ENCODE measurements at regions not wholly inside any gene's neighbourhood (a gene's known extent, or its start where the extent isn't known, plus 50 kb on each side); places are given as distances from the start of the nearest gene placed in this dataset.

DNA sequence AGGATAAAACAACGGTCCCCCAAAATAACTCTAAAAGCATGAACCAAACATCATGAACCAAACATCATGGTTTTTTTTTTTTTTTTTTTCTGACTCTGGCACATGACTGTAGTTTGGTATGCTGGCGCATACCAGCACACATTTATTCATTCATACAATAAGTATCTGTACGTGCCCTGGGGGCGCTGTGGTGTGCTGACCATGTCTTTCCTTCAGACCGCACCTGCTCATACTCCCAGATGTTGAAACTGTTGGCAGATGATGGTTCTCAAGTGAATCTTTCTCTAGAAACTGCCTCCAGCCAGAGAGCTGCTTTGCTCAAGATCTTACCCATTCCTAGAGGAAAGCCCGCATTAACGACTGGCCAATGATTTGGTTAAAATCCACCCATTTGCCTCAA, 114.7 kb upstream of the ANKRD30A start:
- TF ChIP-seq EP300 (IDR thresholded peaks at IDR 0.05; ENCODE audit: borderline replicate concordance), result no peak
- TF ChIP-seq, protein P1, sequence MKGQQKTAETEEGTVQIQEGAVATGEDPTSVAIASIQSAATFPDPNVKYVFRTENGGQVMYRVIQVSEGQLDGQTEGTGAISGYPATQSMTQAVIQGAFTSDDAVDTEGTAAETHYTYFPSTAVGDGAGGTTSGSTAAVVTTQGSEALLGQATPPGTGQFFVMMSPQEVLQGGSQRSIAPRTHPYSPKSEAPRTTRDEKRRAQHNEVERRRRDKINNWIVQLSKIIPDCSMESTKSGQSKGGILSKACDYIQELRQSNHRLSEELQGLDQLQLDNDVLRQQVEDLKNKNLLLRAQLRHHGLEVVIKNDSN (IDR thresholded peaks at IDR 0.05), result no peak
- no peak for TF ChIP-seq CEBPB (IDR thresholded peaks at IDR 0.05)
- no peak for TF ChIP-seq CREB1 (IDR thresholded peaks at IDR 0.05; ENCODE audit: low read depth)
- TF ChIP-seq, protein P2, sequence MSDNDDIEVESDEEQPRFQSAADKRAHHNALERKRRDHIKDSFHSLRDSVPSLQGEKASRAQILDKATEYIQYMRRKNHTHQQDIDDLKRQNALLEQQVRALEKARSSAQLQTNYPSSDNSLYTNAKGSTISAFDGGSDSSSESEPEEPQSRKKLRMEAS (IDR thresholded peaks at IDR 0.05), result no peak
- TF ChIP-seq NFIC (IDR thresholded peaks at IDR 0.05), result no peak
- TF ChIP-seq, protein P3, sequence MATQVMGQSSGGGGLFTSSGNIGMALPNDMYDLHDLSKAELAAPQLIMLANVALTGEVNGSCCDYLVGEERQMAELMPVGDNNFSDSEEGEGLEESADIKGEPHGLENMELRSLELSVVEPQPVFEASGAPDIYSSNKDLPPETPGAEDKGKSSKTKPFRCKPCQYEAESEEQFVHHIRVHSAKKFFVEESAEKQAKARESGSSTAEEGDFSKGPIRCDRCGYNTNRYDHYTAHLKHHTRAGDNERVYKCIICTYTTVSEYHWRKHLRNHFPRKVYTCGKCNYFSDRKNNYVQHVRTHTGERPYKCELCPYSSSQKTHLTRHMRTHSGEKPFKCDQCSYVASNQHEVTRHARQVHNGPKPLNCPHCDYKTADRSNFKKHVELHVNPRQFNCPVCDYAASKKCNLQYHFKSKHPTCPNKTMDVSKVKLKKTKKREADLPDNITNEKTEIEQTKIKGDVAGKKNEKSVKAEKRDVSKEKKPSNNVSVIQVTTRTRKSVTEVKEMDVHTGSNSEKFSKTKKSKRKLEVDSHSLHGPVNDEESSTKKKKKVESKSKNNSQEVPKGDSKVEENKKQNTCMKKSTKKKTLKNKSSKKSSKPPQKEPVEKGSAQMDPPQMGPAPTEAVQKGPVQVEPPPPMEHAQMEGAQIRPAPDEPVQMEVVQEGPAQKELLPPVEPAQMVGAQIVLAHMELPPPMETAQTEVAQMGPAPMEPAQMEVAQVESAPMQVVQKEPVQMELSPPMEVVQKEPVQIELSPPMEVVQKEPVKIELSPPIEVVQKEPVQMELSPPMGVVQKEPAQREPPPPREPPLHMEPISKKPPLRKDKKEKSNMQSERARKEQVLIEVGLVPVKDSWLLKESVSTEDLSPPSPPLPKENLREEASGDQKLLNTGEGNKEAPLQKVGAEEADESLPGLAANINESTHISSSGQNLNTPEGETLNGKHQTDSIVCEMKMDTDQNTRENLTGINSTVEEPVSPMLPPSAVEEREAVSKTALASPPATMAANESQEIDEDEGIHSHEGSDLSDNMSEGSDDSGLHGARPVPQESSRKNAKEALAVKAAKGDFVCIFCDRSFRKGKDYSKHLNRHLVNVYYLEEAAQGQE (IDR thresholded peaks at IDR 0.05; ENCODE audit: low read depth), result no peak
- TF ChIP-seq TAF1 (IDR thresholded peaks at IDR 0.05; ENCODE audit: low read depth), result no peak
- no peak for TF ChIP-seq YY1 (IDR thresholded peaks at IDR 0.05; ENCODE audit: low read depth)
- no peak for TF ChIP-seq FOXM1 (IDR thresholded peaks at IDR 0.05; ENCODE audit: borderline replicate concordance, low read depth)
- no peak for TF ChIP-seq RAD21 (IDR thresholded peaks at IDR 0.05; ENCODE audit: low read depth)
- TF ChIP-seq EGR1 (IDR thresholded peaks at IDR 0.05), result no peak
- TF ChIP-seq TCF12 (IDR thresholded peaks at IDR 0.05; ENCODE audit: low read depth), result no peak
- no peak for TF ChIP-seq TEAD4 (IDR thresholded peaks at IDR 0.05)
- no peak for TF ChIP-seq ZBTB7A (IDR thresholded peaks at IDR 0.05; ENCODE audit: low read depth)

DNA sequence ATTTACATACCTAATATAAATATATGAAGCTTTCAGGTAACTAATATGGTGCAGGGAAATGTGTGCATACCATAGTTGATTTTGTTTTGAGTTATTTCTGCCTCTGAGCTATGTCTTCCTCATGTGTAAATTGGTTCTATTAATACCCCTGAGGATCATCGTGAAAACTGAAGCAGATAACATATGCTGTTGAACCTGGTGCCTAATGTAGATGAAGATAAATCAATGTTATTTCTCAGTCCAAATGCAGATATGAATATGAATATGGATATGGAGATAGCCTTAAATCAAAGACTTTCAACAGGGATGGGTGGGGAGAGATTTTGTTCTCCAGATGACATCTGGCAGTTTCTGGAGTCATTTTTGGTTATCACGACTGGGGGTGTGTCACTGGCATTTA, 122.3 kb upstream of the ANKRD30A start:
- no peak for TF ChIP-seq TCF12 (IDR thresholded peaks at IDR 0.05; ENCODE audit: low read depth)
- no peak for TF ChIP-seq EP300 (IDR thresholded peaks at IDR 0.05; ENCODE audit: borderline replicate concordance)
- TF ChIP-seq, protein P2 (IDR thresholded peaks at IDR 0.05), result no peak
- no peak for TF ChIP-seq RAD21 (IDR thresholded peaks at IDR 0.05; ENCODE audit: low read depth)
- TF ChIP-seq, protein P3 (IDR thresholded peaks at IDR 0.05; ENCODE audit: low read depth), result no peak
- no peak for TF ChIP-seq EGR1 (IDR thresholded peaks at IDR 0.05)
- TF ChIP-seq, protein P1 (IDR thresholded peaks at IDR 0.05), result no peak
- no peak for TF ChIP-seq CEBPB (IDR thresholded peaks at IDR 0.05)

DNA sequence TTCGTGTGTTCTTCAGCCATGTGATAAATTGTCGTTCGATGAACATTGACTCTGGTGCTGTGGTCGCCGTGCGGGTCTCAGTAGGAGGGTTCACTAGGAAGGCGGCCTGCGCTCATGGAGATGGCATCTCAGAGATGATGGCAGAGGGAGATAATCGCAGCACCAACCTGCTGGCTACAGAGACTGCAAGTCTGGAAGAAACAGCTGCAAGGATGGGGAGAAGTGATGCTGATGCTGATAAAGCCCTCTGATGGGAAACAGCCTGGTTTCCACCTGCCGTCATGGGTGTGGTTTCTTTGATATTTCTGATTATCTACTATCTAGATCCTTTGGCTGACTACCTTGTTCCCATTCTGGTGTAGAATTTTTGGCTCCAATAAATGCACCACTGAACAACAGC, 130.5 kb upstream of the ANKRD30A start:
- no peak for TF ChIP-seq CREB1 (IDR thresholded peaks at IDR 0.05; ENCODE audit: low read depth)
- no peak for TF ChIP-seq TEAD4 (IDR thresholded peaks at IDR 0.05)
- TF ChIP-seq, protein P1 (IDR thresholded peaks at IDR 0.05), result no peak
- no peak for TF ChIP-seq YY1 (IDR thresholded peaks at IDR 0.05; ENCODE audit: low read depth)
- no peak for TF ChIP-seq TCF12 (IDR thresholded peaks at IDR 0.05; ENCODE audit: low read depth)
- no peak for TF ChIP-seq CEBPB (IDR thresholded peaks at IDR 0.05)
- no peak for TF ChIP-seq ZBTB7A (IDR thresholded peaks at IDR 0.05; ENCODE audit: low read depth)
- no peak for TF ChIP-seq RAD21 (IDR thresholded peaks at IDR 0.05; ENCODE audit: low read depth)
- no peak for TF ChIP-seq TAF1 (IDR thresholded peaks at IDR 0.05; ENCODE audit: low read depth)
- TF ChIP-seq EP300 (IDR thresholded peaks at IDR 0.05; ENCODE audit: borderline replicate concordance), result no peak
- TF ChIP-seq EGR1 (IDR thresholded peaks at IDR 0.05), result no peak
- TF ChIP-seq, protein P2 (IDR thresholded peaks at IDR 0.05), result no peak
- TF ChIP-seq, protein P3 (IDR thresholded peaks at IDR 0.05; ENCODE audit: low read depth), result no peak
- no peak for TF ChIP-seq NFIC (IDR thresholded peaks at IDR 0.05)
- TF ChIP-seq FOXM1 (IDR thresholded peaks at IDR 0.05; ENCODE audit: borderline replicate concordance, low read depth), result no peak

DNA sequence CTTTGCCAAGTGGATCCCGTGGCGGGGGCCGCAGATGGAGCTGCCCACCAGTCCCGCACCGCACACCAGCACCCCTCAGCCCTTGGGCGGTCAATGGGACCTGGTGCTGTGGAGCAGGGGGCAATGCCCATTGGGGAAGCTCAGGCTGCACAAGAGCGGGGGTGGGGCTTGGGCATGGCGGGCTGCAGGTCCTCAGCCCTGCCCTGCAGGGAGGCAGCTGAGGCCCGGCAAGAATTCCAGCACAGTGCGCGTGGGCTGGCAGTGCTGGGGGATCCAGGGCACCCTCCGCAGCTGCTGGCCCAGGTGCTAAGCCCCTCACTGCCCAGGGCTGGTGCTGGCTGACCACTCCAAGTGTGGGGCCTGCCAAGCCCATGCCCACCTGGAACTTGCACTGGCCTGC, 136.2 kb upstream of the ANKRD30A start:
- no peak for TF ChIP-seq NFIC (IDR thresholded peaks at IDR 0.05)
- TF ChIP-seq TAF1 (IDR thresholded peaks at IDR 0.05; ENCODE audit: low read depth), result no peak
- TF ChIP-seq EGR1 (IDR thresholded peaks at IDR 0.05), result no peak
- TF ChIP-seq RAD21 (IDR thresholded peaks at IDR 0.05; ENCODE audit: low read depth), result no peak
- TF ChIP-seq, protein P2 (IDR thresholded peaks at IDR 0.05), result no peak
- no peak for TF ChIP-seq TCF12 (IDR thresholded peaks at IDR 0.05; ENCODE audit: low read depth)
- no peak for TF ChIP-seq ZBTB7A (IDR thresholded peaks at IDR 0.05; ENCODE audit: low read depth)
- no peak for TF ChIP-seq YY1 (IDR thresholded peaks at IDR 0.05; ENCODE audit: low read depth)
- no peak for TF ChIP-seq EP300 (IDR thresholded peaks at IDR 0.05; ENCODE audit: borderline replicate concordance)
- TF ChIP-seq, protein P1 (IDR thresholded peaks at IDR 0.05), result no peak
- no peak for TF ChIP-seq CREB1 (IDR thresholded peaks at IDR 0.05; ENCODE audit: low read depth)
- TF ChIP-seq CEBPB (IDR thresholded peaks at IDR 0.05), result no peak
- TF ChIP-seq FOXM1 (IDR thresholded peaks at IDR 0.05; ENCODE audit: borderline replicate concordance, low read depth), result no peak
- TF ChIP-seq, protein P3 (IDR thresholded peaks at IDR 0.05; ENCODE audit: low read depth), result no peak
- TF ChIP-seq TEAD4 (IDR thresholded peaks at IDR 0.05), result no peak
